Naive thymus-derived CD4-positive, alpha-beta T cell (primary cell): ENCODE measurements at regions not wholly inside any gene's neighbourhood (a gene's known extent, or its start where the extent isn't known, plus 50 kb on each side); places are given as distances from the start of the nearest gene placed in this dataset.
A peak's percentile ranks its signal among the peaks of the same experiment; 100 is the strongest.

Experiments
- ATAC-seq: fragments of 150-1000 bp; cut with Tn5 transposase; 2 replicates; pipeline ENCODE4 v1.10.0; 2021; ENCODE audit warnings: mild to moderate bottlenecking, moderate library complexity
- CTCF ChIA-PET: fragments of 350-600 bp; sonication (Branson Sonifier 250); formaldehyde crosslinking; loops from one replicate; lab custom pipeline; 2021; ENCODE audit warnings: antibody characterized with exemption; lab: Charles Lee
- POLR2A ChIA-PET: fragments of 350-600 bp; sonication (Branson Sonifier 250); formaldehyde crosslinking; loops from one replicate; lab custom pipeline; 2021; ENCODE audit warnings: antibody characterized with exemption, inconsistent platforms; lab: Charles Lee
- DNase-seq, 9 donors: peaks; one replicate each; pipeline versions ENCODE4 v3.0.0 to v3.0.0-alpha.2; 2020 to 2022; ENCODE audit warnings: mixed read lengths in 1 of 9
- H3K27ac ChIP-seq: one replicate; pipeline ENCODE4 v1.7.0; 2013; ENCODE audit warnings: mild to moderate bottlenecking, low read depth, low read length, moderate library complexity
- H3K27me3 ChIP-seq, 2 donors: one replicate each; pipeline ENCODE4 v1.7.0; 2013; ENCODE audit warnings: low read length in 2 of 2, mild to moderate bottlenecking in 2 of 2, moderate library complexity in 2 of 2; ENCODE audit not compliant: control insufficient read depth in 2 of 2, insufficient read depth in 2 of 2
- H3K36me3 ChIP-seq, 3 experiments: 1 replicate in 2 of 3; 2 replicates in 1 of 3; pipeline ENCODE4 v1.7.0; 2013; ENCODE audit warnings: low read length in 3 of 3, mild to moderate bottlenecking in 3 of 3, moderate library complexity in 1 of 3; ENCODE audit not compliant: insufficient read depth in 3 of 3, control insufficient read depth in 2 of 3
- H3K4me1 ChIP-seq, 2 donors: one replicate each; pipeline ENCODE4 v1.7.0; 2013; ENCODE audit warnings: low read length in 2 of 2, mild to moderate bottlenecking in 2 of 2, moderate library complexity in 1 of 2; ENCODE audit not compliant: control insufficient read depth in 2 of 2, insufficient read depth in 2 of 2
- H3K4me3 ChIP-seq: 2 replicates; pipeline ENCODE4 v1.7.0; 2013; ENCODE audit warnings: mild to moderate bottlenecking, low read length
- H3K9me3 ChIP-seq, 3 experiments: 1 replicate in 2 of 3; 2 replicates in 1 of 3; pipeline ENCODE4 v1.7.0; 2013; ENCODE audit warnings: low read length in 3 of 3; ENCODE audit not compliant: control insufficient read depth in 2 of 3
- H3K27ac Mint-ChIP-seq, 9 donors: one replicate each; pipeline ENCODE4 v1.8.0; 2020 to 2022; ENCODE audit warnings: mixed read lengths in 9 of 9, mild to moderate bottlenecking in 8 of 9, moderate library complexity in 5 of 9, inconsistent platforms in 2 of 9
- H3K27me3 Mint-ChIP-seq, 5 donors: one replicate each; pipeline ENCODE4 v1.8.0; 2021 to 2022; ENCODE audit warnings: mixed read lengths in 5 of 5, mild to moderate bottlenecking in 1 of 5
- H3K36me3 Mint-ChIP-seq, 5 donors: one replicate each; pipeline ENCODE4 v1.8.0; 2020 to 2022; ENCODE audit warnings: mixed read lengths in 5 of 5, mild to moderate bottlenecking in 3 of 5, inconsistent platforms in 1 of 5
- H3K4me1 Mint-ChIP-seq, 7 donors: one replicate each; pipeline ENCODE4 v1.8.0; 2020 to 2022; ENCODE audit warnings: mixed read lengths in 7 of 7, mild to moderate bottlenecking in 3 of 7, inconsistent platforms in 1 of 7
- H3K4me3 Mint-ChIP-seq, 10 donors: one replicate each; pipeline ENCODE4 v1.8.0; 2020 to 2022; ENCODE audit warnings: mild to moderate bottlenecking in 10 of 10, mixed read lengths in 10 of 10, moderate library complexity in 6 of 10, inconsistent platforms in 2 of 10
- H3K9me3 Mint-ChIP-seq, 11 donors: one replicate each; pipeline ENCODE4 v1.8.0; 2020 to 2022; ENCODE audit warnings: mixed read lengths in 11 of 11, mild to moderate bottlenecking in 4 of 11, inconsistent platforms in 1 of 11, moderate library complexity in 1 of 11
- intact Hi-C, 2 donors: fragments of 100-400 bp; cut with micrococcal nuclease; formaldehyde crosslinking; loops; one replicate each; pipeline ENCODE4 v1.15.1; 2023

- H3K27me3 ChIP-seq, result no peaks in the 10 kb centered on the region
- ATAC-seq (no peak), DNase-seq (no peak)
- H3K4me3 ChIP-seq, result no peak overlapping the region
- no peaks in the 10 kb centered on the region for H3K36me3 ChIP-seq
- Mint-ChIP-seq H3K27me3 (peaks cover 0 to 5% (median 0%) of the 10 kb centered on the region in 5 donors), H3K9me3 (peaks cover 2 to 21% (median 7%) of the 10 kb centered on the region in 11 donors), H3K27ac (no peak overlapping the region), H3K4me3 (no peak overlapping the region), H3K4me1 (peaks cover 0 to 7% (median 0%) of the 10 kb centered on the region in 7 donors), H3K36me3 (peaks cover 0 to 12% (median 3%) of the 10 kb centered on the region in 5 donors)
- POLR2A ChIA-PET, result interaction anchor here (0.7 kb wide), 1 partner anchor 89 kb away, joined by 3 read pairs; no protein-coding TSS in a partner anchor
- H3K9me3 ChIP-seq, result peaks cover 0 to 5% (median 0%) of the 10 kb centered on the region in 3 experiments
- CTCF ChIA-PET, result no interaction called here
- no peak overlapping the region for H3K27ac ChIP-seq
- H3K4me1 ChIP-seq, result no peaks in the 10 kb centered on the region
- intact Hi-C loops, result no loop called here
These were observed 52.3 kb upstream of the PIP4K2A start for GRCh38 chr10:22766693-22767092.

DNA sequence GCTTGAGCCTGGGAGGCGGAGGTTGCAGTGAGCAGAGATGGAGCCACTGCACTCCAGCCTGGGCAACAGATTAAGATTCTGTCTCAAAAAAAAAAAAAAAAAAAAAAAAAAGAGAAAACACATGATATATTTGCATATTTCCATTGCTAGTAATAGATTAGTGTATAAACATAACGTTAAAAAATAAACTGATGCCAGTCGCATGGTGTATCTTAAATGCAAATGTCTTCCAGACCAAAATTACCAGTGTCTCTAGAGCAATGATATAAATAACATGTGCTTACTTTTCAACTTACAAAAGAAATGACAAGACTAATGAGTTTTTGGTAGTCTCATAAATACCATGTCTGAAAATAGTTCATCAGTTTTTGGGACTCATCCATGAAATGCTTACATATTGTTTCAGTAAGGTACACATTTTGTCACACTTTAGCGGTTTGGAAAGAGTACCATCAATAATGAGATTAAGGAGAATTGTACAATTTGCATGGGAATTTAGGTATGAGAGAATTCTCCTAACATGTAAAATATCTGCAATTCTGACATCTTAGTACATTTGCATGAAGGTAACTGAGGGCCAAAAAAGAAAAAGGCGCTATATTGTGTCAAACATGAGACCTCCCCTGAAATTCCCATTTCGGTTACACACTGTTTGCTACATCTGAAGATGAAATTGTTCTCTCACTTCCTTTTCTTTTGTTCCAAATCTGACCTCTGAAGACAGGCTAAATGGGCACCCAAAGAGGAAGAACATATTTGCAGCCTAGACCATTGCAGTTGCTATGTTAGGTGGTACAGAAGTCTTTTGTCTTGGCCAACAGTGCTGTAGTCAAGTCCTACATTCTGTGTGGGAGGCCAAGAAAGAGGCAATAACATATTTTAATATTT is 51.5 kb upstream of the PIP4K2A start:
- POLR2A ChIA-PET, result interaction anchor here (0.7 kb wide), 1 partner anchor 88 kb away, joined by 3 read pairs; no protein-coding TSS in a partner anchor
- DNase-seq, result no peak
- peaks cover 0 to 8% (median 0%) of the 10 kb centered on the region in 7 donors for H3K4me1 Mint-ChIP-seq

GRCh38 chr10:22764639-22765038 is 50.3 kb upstream of the PIP4K2A start:
- H3K36me3 ChIP-seq, result no peaks in the 10 kb centered on the region
- peaks cover 0 to 16% (median 3%) of the 10 kb centered on the region in 11 donors for H3K9me3 Mint-ChIP-seq
- no peak overlapping the region for H3K4me3 Mint-ChIP-seq
- ATAC-seq, result no peak
- H3K27ac ChIP-seq, result no peak overlapping the region
- peaks cover 0 to 5% (median 0%) of the 10 kb centered on the region in 3 experiments for H3K9me3 ChIP-seq
- H3K27me3 Mint-ChIP-seq, result peaks cover 0 to 8% (median 0%) of the 10 kb centered on the region in 5 donors
- peaks cover 0 to 7% (median 3%) of the 10 kb centered on the region in 5 donors for H3K36me3 Mint-ChIP-seq
- no peak overlapping the region for H3K4me3 ChIP-seq
- no peaks in the 10 kb centered on the region for H3K4me1 ChIP-seq
- ChIA-PET CTCF (no interaction called here), POLR2A (no interaction called here)
- intact Hi-C loops, result no loop called here
- H3K27me3 ChIP-seq, result no peaks in the 10 kb centered on the region
- H3K4me1 Mint-ChIP-seq, result peaks cover 0 to 8% (median 0%) of the 10 kb centered on the region in 7 donors
- H3K27ac Mint-ChIP-seq, result no peak overlapping the region
- no peak for DNase-seq

More for the DNA sequence above, 51.5 kb upstream of the PIP4K2A start:
- peak; percentile 44 for ATAC-seq
- intact Hi-C loops, result no loop called here
- no peak overlapping the region for H3K4me3 ChIP-seq
- H3K27me3 Mint-ChIP-seq, result peaks cover 0 to 5% (median 0%) of the 10 kb centered on the region in 5 donors
- H3K27ac ChIP-seq, result no peak overlapping the region
- no peaks in the 10 kb centered on the region for H3K4me1 ChIP-seq
- CTCF ChIA-PET, result no interaction called here
- no peak overlapping the region for H3K4me3 Mint-ChIP-seq
- no peaks in the 10 kb centered on the region for H3K36me3 ChIP-seq
- H3K9me3 ChIP-seq, result peaks cover 0 to 5% (median 0%) of the 10 kb centered on the region in 3 experiments
- H3K27ac Mint-ChIP-seq, result no peak overlapping the region
- no peaks in the 10 kb centered on the region for H3K27me3 ChIP-seq
- peaks cover 0 to 12% (median 3%) of the 10 kb centered on the region in 5 donors for H3K36me3 Mint-ChIP-seq
- H3K9me3 Mint-ChIP-seq, result peaks cover 2 to 21% (median 6%) of the 10 kb centered on the region in 11 donors
